ENCODE measurements at regions not wholly inside any gene's neighbourhood (a gene's known extent, or its start where the extent isn't known, plus 50 kb on each side); places are given as distances from the start of the nearest gene placed in this dataset.

DNA sequence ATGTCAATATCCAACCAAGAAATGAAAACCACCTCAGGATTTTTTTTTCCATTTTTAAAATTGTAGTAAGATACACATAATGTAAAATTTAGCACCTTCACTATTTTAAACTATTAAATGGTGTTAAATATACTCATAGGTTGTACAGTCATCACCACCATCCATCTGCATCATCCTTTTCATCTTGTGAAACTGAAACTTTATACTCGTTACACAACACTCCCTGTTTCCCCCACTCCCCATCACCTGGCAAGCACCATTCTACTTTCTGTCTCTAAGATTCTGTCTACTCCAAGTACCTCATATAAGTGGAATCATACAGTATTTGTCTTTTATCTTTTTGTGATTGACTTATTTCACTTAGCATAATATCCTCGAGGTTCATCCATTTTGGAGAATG is 335.2 kb upstream of the NPSR1 start:
- no peak for TF ChIP-seq POLR2A (IDR thresholded peaks at IDR 0.05; ENCODE audit: low read depth, low read length)
- no peak for TF ChIP-seq POLR2AphosphoS5 (IDR thresholded peaks at IDR 0.05; ENCODE audit: low read depth, low read length)
- no peak for TF ChIP-seq TAF1 (IDR thresholded peaks at IDR 0.05; ENCODE audit: low read depth, low read length)
- no peak for TF ChIP-seq PAX5 (IDR thresholded peaks at IDR 0.05; ENCODE audit: insufficient read depth, low read length, severe bottlenecking)
- TF ChIP-seq SPI1 (IDR thresholded peaks at IDR 0.05; ENCODE audit: low read depth, low read length), result no peak
